C4-2B (cell line): ENCODE measurements at regions not wholly inside any gene's neighbourhood (a gene's known extent, or its start where the extent isn't known, plus 50 kb on each side); places are given as distances from the start of the nearest gene placed in this dataset.

Experiments
- H3K27ac ChIP-seq: fragments of 450-650 bp; 2 replicates; pipeline ENCODE4 v1.5.1; 2017
- ZFX ChIP-seq: fragments of 450-650 bp; IDR thresholded peaks from 2 replicates; pipeline ENCODE4 v1.6.1; 2017
- TF ChIP-seq, protein P1 (sequence below): fragments of 450-650 bp; conservative IDR thresholded peaks from 2 replicates; pipeline ENCODE4 v1.5.1; 2017; ENCODE audit warnings: mild to moderate bottlenecking

DNA sequence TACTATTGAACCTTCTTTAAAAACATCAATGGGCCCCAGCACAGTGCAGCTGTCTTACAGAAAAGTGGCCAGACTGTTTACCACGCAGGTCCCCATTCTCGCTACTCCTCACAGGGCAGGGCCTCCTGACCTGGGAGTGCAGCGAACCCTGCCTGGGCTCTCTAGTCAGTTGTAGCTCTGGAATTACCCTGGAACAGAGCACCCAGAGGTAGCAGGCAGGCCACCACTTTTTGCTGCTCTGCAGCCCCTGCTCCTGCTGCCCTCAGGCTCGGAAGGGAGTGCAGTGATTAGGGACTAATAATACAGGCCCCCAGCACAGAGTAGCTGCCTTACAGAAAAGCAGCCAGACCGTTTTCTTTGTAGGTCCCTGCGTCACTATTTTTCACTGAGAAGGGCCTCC is 1563.0 kb downstream of the SUCLG1 start:
- H3K27ac ChIP-seq, result no peak overlapping the region
- no peak for TF ChIP-seq ZFX
- TF ChIP-seq, protein P1, sequence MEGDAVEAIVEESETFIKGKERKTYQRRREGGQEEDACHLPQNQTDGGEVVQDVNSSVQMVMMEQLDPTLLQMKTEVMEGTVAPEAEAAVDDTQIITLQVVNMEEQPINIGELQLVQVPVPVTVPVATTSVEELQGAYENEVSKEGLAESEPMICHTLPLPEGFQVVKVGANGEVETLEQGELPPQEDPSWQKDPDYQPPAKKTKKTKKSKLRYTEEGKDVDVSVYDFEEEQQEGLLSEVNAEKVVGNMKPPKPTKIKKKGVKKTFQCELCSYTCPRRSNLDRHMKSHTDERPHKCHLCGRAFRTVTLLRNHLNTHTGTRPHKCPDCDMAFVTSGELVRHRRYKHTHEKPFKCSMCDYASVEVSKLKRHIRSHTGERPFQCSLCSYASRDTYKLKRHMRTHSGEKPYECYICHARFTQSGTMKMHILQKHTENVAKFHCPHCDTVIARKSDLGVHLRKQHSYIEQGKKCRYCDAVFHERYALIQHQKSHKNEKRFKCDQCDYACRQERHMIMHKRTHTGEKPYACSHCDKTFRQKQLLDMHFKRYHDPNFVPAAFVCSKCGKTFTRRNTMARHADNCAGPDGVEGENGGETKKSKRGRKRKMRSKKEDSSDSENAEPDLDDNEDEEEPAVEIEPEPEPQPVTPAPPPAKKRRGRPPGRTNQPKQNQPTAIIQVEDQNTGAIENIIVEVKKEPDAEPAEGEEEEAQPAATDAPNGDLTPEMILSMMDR, result no peak

DNA sequence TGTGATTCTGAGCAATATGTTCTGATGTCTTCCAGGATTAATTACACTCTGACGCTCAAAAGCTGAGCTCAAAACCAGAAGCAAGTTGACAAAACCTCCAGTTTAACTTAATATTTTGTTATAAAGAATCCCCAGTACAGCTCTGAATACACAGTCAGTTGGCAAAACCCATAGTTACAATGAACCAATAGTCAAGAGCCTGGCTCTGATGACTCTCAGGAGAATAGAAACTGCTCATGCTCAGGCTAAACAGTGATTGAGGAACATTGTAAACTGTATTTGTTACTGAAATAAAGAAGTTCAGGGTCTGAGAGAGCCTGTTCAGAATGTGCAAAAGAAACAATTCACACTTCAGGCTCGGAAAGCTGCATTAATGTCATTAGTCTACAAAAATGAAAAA is 1565.9 kb downstream of the SUCLG1 start:
- TF ChIP-seq, protein P1, result no peak
- no peak for TF ChIP-seq ZFX

DNA sequence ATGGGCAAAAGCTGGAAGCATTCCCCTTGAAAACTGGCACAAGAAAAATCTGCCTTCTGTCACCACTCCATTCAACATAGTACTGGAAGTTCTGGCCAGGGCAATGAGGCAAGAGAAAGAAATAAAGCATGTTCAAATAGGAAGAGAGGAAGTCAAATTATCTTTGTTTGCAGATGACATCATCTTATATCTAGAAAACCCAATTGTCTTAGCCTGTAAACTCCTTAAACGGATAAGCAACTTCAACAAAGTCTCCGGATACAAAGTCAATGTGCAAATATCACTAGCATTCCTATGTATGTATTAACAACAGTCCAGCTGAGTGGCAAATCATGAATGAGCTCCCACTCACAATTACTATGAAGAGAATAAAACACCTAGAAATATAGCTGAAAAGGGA is 1579.3 kb downstream of the SUCLG1 start:
- TF ChIP-seq, protein P1, result no peak
- no peak for TF ChIP-seq ZFX
- H3K27ac ChIP-seq, result no peak overlapping the region

More for the DNA sequence above, 1565.9 kb downstream of the SUCLG1 start:
- H3K27ac ChIP-seq, result no peak overlapping the region

DNA sequence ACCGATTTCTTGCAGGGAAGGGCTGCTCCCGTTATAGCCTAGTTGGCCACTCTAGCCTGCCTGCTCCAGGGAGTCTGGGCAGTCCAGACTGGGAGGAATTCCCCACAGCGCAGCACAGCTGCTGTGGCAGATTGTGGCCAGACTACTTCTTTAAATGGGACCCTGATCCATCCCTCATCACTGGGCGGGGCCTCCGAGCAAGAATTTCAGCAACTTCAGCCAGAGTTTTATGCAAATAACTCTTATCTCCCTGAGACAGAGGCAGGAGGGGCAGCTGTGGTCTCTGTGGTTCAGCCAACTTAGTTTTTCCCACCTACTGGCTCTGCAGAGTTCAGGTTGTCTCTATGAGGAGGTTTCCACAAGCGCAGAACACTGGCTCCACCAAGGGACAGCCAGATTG is 1583.2 kb downstream of the SUCLG1 start:
- no peak overlapping the region for H3K27ac ChIP-seq
- TF ChIP-seq ZFX, result no peak
- TF ChIP-seq, protein P1, result no peak

- H3K27ac ChIP-seq, result no peak overlapping the region
- no peak for TF ChIP-seq ZFX
- TF ChIP-seq, protein P1, result no peak
Observed at GRCh38 chr2:82857967-82858366, 1601.1 kb downstream of the SUCLG1 start.

- TF ChIP-seq, protein P1, result no peak
- no peak for TF ChIP-seq ZFX
- H3K27ac ChIP-seq, result no peak overlapping the region
Observed at GRCh38 chr2:82853299-82853698, 1605.8 kb downstream of the SUCLG1 start.

DNA sequence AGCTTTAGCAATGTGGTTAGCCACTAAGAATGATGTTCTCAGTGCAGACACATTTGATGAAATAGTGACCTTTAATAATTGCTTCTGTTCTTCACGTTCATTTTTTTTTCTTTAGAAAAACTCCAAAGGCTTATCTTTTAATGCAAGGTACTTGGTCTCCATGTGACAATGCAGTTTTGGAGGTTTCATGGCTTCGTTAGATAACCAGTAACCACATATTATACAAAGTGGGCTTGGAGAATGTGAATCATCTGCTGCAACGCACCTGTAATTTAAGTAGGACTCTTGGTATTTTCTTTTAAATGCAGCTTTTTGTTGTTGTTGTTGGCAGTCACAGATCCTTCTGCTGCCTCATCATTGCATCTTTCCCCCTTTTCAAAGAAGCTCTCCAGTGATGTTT is 1606.3 kb downstream of the SUCLG1 start:
- TF ChIP-seq, protein P1, result no peak
- no peak for TF ChIP-seq ZFX
- H3K27ac ChIP-seq, result no peak overlapping the region

DNA sequence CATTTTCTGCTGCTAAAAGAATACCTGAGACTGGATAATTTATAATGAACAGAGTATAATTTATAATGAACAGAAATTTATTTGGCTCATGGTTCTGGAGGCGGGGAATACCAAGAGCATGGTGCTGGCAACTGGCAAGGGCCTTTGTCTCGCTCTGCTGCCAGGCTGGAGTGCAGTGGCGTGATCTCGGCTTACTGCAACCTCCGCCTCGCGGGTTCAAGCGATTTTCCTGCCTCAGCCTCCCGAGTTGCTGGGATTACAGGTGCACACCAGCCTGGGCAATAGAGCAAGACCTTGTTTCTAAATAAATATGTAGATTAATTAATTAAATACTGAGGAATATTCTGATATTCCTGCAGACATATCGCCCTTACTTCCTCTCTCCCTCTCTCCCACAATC is 1610.8 kb downstream of the SUCLG1 start:
- no peak for TF ChIP-seq ZFX
- TF ChIP-seq, protein P1, result no peak
- no peak overlapping the region for H3K27ac ChIP-seq
